LNCAP (cell line): ENCODE measurements at regions not wholly inside any gene's neighbourhood (a gene's known extent, or its start where the extent isn't known, plus 50 kb on each side); places are given as distances from the start of the nearest gene placed in this dataset.

Experiments
- CTCF ChIP-seq: fragments of 450-650 bp; IDR thresholded peaks from 2 replicates; pipeline ENCODE4 v1.5.1; 2017; ENCODE audit warnings: mild to moderate bottlenecking

- TF ChIP-seq CTCF: no peak
Observed at GRCh38 chr12:75939016-75939642, 92.4 kb downstream of the PHLDA1 start.

- TF ChIP-seq CTCF: no peak
Observed at GRCh38 chr12:75938189-75938588, 93.4 kb downstream of the PHLDA1 start.

GRCh38 chr12:75937486-75937885, 94.1 kb downstream of the PHLDA1 start:
- no peak for TF ChIP-seq CTCF

- no peak for TF ChIP-seq CTCF
Observed at GRCh38 chr12:75936515-75937440, 94.8 kb downstream of the PHLDA1 start.

- TF ChIP-seq CTCF: no peak
Observed at GRCh38 chr12:75935539-75936242, 95.9 kb downstream of the PHLDA1 start.

GRCh38 chr12:75933101-75933500, 98.5 kb downstream of the PHLDA1 start:
- TF ChIP-seq CTCF: no peak

GRCh38 chr12:75932241-75932640, 99.3 kb downstream of the PHLDA1 start:
- TF ChIP-seq CTCF: no peak
